Liver (tissue), 9 donors: ENCODE measurements at regions not wholly inside any gene's neighbourhood (a gene's known extent, or its start where the extent isn't known, plus 50 kb on each side); places are given as distances from the start of the nearest gene placed in this dataset. TPM values are rescaled to one million over a fixed set of nuclear protein-coding genes. Genes with fewer than 3 reads are reported as not detected.

ENCODE experiments used
- DNase-seq: peaks from one replicate; pipeline ENCODE4 v3.0.0-alpha.2; 2017; ENCODE audit warnings: low spot score
- H3K27ac ChIP-seq, 2 donors: one replicate each; pipeline ENCODE4 v1.7.0; 2013; ENCODE audit warnings: inconsistent platforms in 2 of 2, low read length in 2 of 2, control low read depth in 1 of 2, low read depth in 1 of 2, mild to moderate bottlenecking in 1 of 2
- H3K27me3 ChIP-seq, 4 donors: one replicate each; pipeline versions ENCODE4 v1.6.1 to v1.7.0; 2013; ENCODE audit warnings: low read length in 3 of 4, inconsistent platforms in 1 of 4, mild to moderate bottlenecking in 1 of 4, moderate library complexity in 1 of 4; ENCODE audit not compliant: control insufficient read depth in 4 of 4, insufficient read depth in 4 of 4
- H3K36me3 ChIP-seq, 4 donors: one replicate each; pipeline versions ENCODE4 v1.6.1 to v1.7.0; 2013; ENCODE audit warnings: low read length in 3 of 4, mild to moderate bottlenecking in 3 of 4, low read depth in 1 of 4, moderate library complexity in 1 of 4; ENCODE audit not compliant: control insufficient read depth in 4 of 4, insufficient read depth in 3 of 4
- H3K4me1 ChIP-seq, 4 donors: one replicate each; pipeline versions ENCODE4 v1.6.1 to v1.7.0; 2013; ENCODE audit warnings: low read length in 3 of 4, mild to moderate bottlenecking in 3 of 4, moderate library complexity in 1 of 4; ENCODE audit not compliant: control insufficient read depth in 4 of 4, insufficient read depth in 4 of 4
- H3K4me3 ChIP-seq, 3 donors: one replicate each; pipeline versions ENCODE4 v1.6.1 to v1.7.0; 2013; ENCODE audit warnings: low read length in 3 of 3, control low read depth in 1 of 3, low read depth in 1 of 3, mild to moderate bottlenecking in 1 of 3
- H3K9ac ChIP-seq, 2 donors: one replicate each; pipeline ENCODE4 v1.7.0; 2013; ENCODE audit warnings: low read length in 2 of 2, mild to moderate bottlenecking in 2 of 2, moderate library complexity in 2 of 2, control low read depth in 1 of 2, low read depth in 1 of 2
- H3K9me3 ChIP-seq, 4 donors: one replicate each; pipeline versions ENCODE4 v1.6.1 to v1.7.0; 2013; ENCODE audit warnings: low read length in 3 of 4; ENCODE audit not compliant: control insufficient read depth in 4 of 4
- ATF3 ChIP-seq: IDR thresholded peaks from 2 replicates; pipeline ENCODE4 v1.6.1; 2016; ENCODE audit warnings: antibody characterized with exemption
- EGR1 ChIP-seq, 2 donors: IDR thresholded peaks; 2 replicates each; pipeline ENCODE4 v1.6.1; 2016 to 2018; ENCODE audit warnings: antibody characterized with exemption in 2 of 2, low read depth in 2 of 2
- FOXA1 ChIP-seq: IDR thresholded peaks from 2 replicates; pipeline ENCODE4 v1.6.1; 2016; ENCODE audit warnings: antibody characterized with exemption
- FOXA2 ChIP-seq: IDR thresholded peaks from 2 replicates; pipeline ENCODE4 v1.6.1; 2016; ENCODE audit warnings: antibody characterized with exemption
- GABPA ChIP-seq, 2 donors: IDR thresholded peaks in 1 of 2; conservative IDR thresholded peaks in 1 of 2; 2 replicates each; pipeline ENCODE4 v1.6.1; 2016; ENCODE audit warnings: antibody characterized with exemption in 2 of 2, mild to moderate bottlenecking in 1 of 2, moderate library complexity in 1 of 2
- HNF4A ChIP-seq, 2 donors: conservative IDR thresholded peaks; 2 replicates each; pipeline ENCODE4 v1.6.1; 2016; ENCODE audit warnings: antibody characterized with exemption in 2 of 2, mild to moderate bottlenecking in 2 of 2
- HNF4G ChIP-seq: IDR thresholded peaks from 2 replicates; pipeline ENCODE4 v1.6.1; 2016; ENCODE audit warnings: antibody characterized with exemption
- JUND ChIP-seq, 2 donors: IDR thresholded peaks; 2 replicates each; pipeline ENCODE4 v1.6.1; 2016; ENCODE audit warnings: antibody characterized with exemption in 2 of 2
- NR2F2 ChIP-seq: IDR thresholded peaks from 2 replicates; pipeline ENCODE4 v1.6.1; 2016; ENCODE audit warnings: antibody characterized with exemption
- RAD21 ChIP-seq, 2 donors: IDR thresholded peaks; 2 replicates each; pipeline ENCODE4 v1.6.1; 2016; ENCODE audit warnings: antibody characterized with exemption in 2 of 2, mild to moderate bottlenecking in 2 of 2
- RXRA ChIP-seq, 2 donors: IDR thresholded peaks; 2 replicates each; pipeline ENCODE4 v1.6.1; 2017 to 2018; ENCODE audit warnings: antibody characterized with exemption in 2 of 2, mild to moderate bottlenecking in 1 of 2
- TAF1 ChIP-seq: conservative IDR thresholded peaks from 2 replicates; pipeline ENCODE4 v1.6.1; 2016; ENCODE audit warnings: antibody characterized with exemption, mild to moderate bottlenecking
- YY1 ChIP-seq: IDR thresholded peaks from 2 replicates; pipeline ENCODE4 v1.6.1; 2016; ENCODE audit warnings: antibody characterized with exemption, mild to moderate bottlenecking
- ZBTB33 ChIP-seq: IDR thresholded peaks from 2 replicates; pipeline ENCODE4 v1.6.1; 2016; ENCODE audit warnings: antibody characterized with exemption
- WGBS: extraction: QIAGEN DNeasy Blood & Tissue Kit; methylation state at CpG from one replicate; pipeline ENCODE4 v1.1.7; 2013; 5-methylcytosine and 5-hydroxymethylcytosine counted together
- small RNA-seq: library from RNA; depleted of rRNA; stranded (forward); fragments of <200 nt; gene quantifications from one replicate; pipeline ENCODE3, GENCODE V24; 2014
- TF ChIP-seq, protein P1 (sequence below): IDR thresholded peaks from 2 replicates; pipeline ENCODE4 v1.6.1; 2016; ENCODE audit warnings: antibody characterized with exemption, mild to moderate bottlenecking
- TF ChIP-seq, protein P2 (sequence below): fragments of 150-350 bp; IDR thresholded peaks from 2 replicates; pipeline ENCODE4 v1.5.1; 2017; ENCODE audit warnings: improper control_type of control experiment, low read depth, low read length; ENCODE audit not compliant: missing input control
- donor health status: healthy.
- donor health status: healthy.
- donor health status: healthy.
- donor health status: healthy.
- donor health status: healthy.

GRCh38 chrX:22934640-22935039 is 65.1 kb upstream of the DDX53 start:
- no peak for TF ChIP-seq FOXA1
- TF ChIP-seq ATF3 = no peak
- no peak for TF ChIP-seq FOXA2
- TF ChIP-seq GABPA (IDR thresholded peaks at IDR 0.05 in 1 of 2, conservative IDR thresholded peaks at IDR 0.05 in 1 of 2) = no peak
- TF ChIP-seq TAF1 = no peak
- TF ChIP-seq JUND (IDR thresholded peaks at IDR 0.05) = no peak
- no peak for TF ChIP-seq NR2F2
- TF ChIP-seq HNF4A (conservative IDR thresholded peaks at IDR 0.05) = no peak
- TF ChIP-seq YY1 = no peak
- TF ChIP-seq, protein P1, sequence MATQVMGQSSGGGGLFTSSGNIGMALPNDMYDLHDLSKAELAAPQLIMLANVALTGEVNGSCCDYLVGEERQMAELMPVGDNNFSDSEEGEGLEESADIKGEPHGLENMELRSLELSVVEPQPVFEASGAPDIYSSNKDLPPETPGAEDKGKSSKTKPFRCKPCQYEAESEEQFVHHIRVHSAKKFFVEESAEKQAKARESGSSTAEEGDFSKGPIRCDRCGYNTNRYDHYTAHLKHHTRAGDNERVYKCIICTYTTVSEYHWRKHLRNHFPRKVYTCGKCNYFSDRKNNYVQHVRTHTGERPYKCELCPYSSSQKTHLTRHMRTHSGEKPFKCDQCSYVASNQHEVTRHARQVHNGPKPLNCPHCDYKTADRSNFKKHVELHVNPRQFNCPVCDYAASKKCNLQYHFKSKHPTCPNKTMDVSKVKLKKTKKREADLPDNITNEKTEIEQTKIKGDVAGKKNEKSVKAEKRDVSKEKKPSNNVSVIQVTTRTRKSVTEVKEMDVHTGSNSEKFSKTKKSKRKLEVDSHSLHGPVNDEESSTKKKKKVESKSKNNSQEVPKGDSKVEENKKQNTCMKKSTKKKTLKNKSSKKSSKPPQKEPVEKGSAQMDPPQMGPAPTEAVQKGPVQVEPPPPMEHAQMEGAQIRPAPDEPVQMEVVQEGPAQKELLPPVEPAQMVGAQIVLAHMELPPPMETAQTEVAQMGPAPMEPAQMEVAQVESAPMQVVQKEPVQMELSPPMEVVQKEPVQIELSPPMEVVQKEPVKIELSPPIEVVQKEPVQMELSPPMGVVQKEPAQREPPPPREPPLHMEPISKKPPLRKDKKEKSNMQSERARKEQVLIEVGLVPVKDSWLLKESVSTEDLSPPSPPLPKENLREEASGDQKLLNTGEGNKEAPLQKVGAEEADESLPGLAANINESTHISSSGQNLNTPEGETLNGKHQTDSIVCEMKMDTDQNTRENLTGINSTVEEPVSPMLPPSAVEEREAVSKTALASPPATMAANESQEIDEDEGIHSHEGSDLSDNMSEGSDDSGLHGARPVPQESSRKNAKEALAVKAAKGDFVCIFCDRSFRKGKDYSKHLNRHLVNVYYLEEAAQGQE = no peak
- no peak for TF ChIP-seq HNF4G
- TF ChIP-seq, protein P2, sequence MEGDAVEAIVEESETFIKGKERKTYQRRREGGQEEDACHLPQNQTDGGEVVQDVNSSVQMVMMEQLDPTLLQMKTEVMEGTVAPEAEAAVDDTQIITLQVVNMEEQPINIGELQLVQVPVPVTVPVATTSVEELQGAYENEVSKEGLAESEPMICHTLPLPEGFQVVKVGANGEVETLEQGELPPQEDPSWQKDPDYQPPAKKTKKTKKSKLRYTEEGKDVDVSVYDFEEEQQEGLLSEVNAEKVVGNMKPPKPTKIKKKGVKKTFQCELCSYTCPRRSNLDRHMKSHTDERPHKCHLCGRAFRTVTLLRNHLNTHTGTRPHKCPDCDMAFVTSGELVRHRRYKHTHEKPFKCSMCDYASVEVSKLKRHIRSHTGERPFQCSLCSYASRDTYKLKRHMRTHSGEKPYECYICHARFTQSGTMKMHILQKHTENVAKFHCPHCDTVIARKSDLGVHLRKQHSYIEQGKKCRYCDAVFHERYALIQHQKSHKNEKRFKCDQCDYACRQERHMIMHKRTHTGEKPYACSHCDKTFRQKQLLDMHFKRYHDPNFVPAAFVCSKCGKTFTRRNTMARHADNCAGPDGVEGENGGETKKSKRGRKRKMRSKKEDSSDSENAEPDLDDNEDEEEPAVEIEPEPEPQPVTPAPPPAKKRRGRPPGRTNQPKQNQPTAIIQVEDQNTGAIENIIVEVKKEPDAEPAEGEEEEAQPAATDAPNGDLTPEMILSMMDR = no peak
- no peak for TF ChIP-seq ZBTB33
- no peak for TF ChIP-seq EGR1 (IDR thresholded peaks at IDR 0.05; ENCODE audit: low read depth in 2 of 2)
- no peak for TF ChIP-seq RAD21 (IDR thresholded peaks at IDR 0.05)
- H3K9me3 ChIP-seq = no peaks in the 10 kb centered on the region
- H3K36me3 ChIP-seq = no peaks in the 10 kb centered on the region
- no peak overlapping the region for H3K9ac ChIP-seq
- WGBS = 83% methylated on average over 2 of the region's 2 CpGs
- H3K4me3 ChIP-seq = no peak overlapping the region
- H3K27ac ChIP-seq = no peak overlapping the region
- no peak for DNase-seq
- peaks cover 0 to 3% (median 0%) of the 10 kb centered on the region in 4 donors for H3K27me3 ChIP-seq
- H3K4me1 ChIP-seq = no peaks in the 10 kb centered on the region

DNA sequence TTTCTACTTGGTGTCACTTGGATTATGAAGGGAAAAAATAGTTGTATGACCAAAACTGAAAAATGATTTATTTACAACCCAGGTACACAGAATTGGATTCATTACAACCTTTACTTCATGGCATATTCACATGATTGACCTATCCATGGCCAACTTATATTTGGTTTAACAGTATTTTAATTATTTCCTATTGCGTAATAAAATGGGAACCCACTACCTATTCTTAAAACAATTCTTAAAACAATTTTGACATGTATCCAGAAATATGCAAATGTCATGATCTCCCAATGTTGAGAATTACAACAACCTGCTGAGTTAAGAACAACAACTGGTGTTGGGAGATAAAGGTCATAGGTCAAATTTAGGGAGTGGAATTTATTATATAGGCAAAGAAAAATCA is 54.8 kb upstream of the DDX53 start:
- no peak overlapping the region for H3K4me3 ChIP-seq
- no peak for TF ChIP-seq RXRA (IDR thresholded peaks at IDR 0.05)
- no peak for TF ChIP-seq FOXA1
- TF ChIP-seq TAF1 = no peak
- no peak overlapping the region for H3K9ac ChIP-seq
- WGBS = 89% methylated on average over 1 of the region's 1 CpG
- no peaks in the 10 kb centered on the region for H3K27me3 ChIP-seq
- H3K9me3 ChIP-seq = no peaks in the 10 kb centered on the region
- DNase-seq = no peak
- no peaks in the 10 kb centered on the region for H3K36me3 ChIP-seq
- H3K4me1 ChIP-seq = no peaks in the 10 kb centered on the region
- H3K27ac ChIP-seq = no peak overlapping the region

Small RNAs in the stretch of these regions (small RNA-seq; reads per million reads assigned to genes)
- not detected for gene RNU6-266P
